Brain microvascular endothelial cell (primary cell): ENCODE measurements at regions not wholly inside any gene's neighbourhood (a gene's known extent, or its start where the extent isn't known, plus 50 kb on each side); places are given as distances from the start of the nearest gene placed in this dataset.

Experiments used
- DNase-seq: peaks from one replicate; pipeline ENCODE4 v3.0.0-alpha.2; 2020
- H3K27ac ChIP-seq: fragments of 250-450 bp; sonication (Bioruptor Pico); 2 replicates; pipeline ENCODE4 v1.5.1; 2020; ENCODE audit warnings: mild to moderate bottlenecking, moderate library complexity
- H3K27me3 ChIP-seq: fragments of 250-450 bp; sonication (Bioruptor Pico); replicated peaks from 2 replicates; pipeline ENCODE4 v1.5.1; 2020; ENCODE audit warnings: mild to moderate bottlenecking
- H3K36me3 ChIP-seq: fragments of 250-450 bp; sonication (Bioruptor Pico); replicated peaks from 2 replicates; pipeline ENCODE4 v1.5.1; 2020; ENCODE audit warnings: mild to moderate bottlenecking
- H3K4me3 ChIP-seq: 2 replicates; pipeline ENCODE4 v1.5.1; 2011; ENCODE audit warnings: low read depth, mild to moderate bottlenecking, control low read depth, low read length, moderate library complexity
- in situ Hi-C: cut with HindIII; loops from 2 replicates; pipeline ENCODE4 v1.10.0; 2017; ENCODE audit warnings: low sequenced_read_pairs, low pct_ligation_motif_present
- TF ChIP-seq, protein P1 (sequence below): IDR thresholded peaks from 2 replicates; pipeline ENCODE4 v1.5.1; 2011; ENCODE audit warnings: low read depth, mild to moderate bottlenecking, moderate library complexity, low read length, control low read depth, inconsistent platforms; ENCODE audit errors: missing control alignments

DNA sequence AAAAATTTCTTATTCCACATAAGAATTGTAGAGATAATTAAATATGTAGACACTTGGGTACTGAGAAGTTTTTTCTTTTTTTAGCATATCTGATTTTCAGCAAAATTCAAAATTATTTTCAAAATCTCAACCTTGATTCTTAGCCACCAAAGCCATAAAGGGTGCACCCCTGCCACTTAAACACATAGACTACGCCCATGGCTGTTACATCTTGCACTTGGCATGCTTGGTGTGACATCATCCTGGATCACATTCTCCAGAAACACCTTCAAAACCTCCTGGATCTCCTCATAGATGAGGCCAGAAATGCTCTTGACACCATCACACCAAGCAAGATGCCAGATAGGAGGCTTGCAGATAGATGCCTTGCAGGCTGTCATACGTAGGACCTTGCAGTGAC is 89.1 kb upstream of the KLF14 start:
- H3K27ac ChIP-seq: no peak overlapping the region
- no peaks in the 10 kb centered on the region for H3K36me3 ChIP-seq
- in situ Hi-C loops: no loop called here
- DNase-seq: no peak
- TF ChIP-seq, protein P1, sequence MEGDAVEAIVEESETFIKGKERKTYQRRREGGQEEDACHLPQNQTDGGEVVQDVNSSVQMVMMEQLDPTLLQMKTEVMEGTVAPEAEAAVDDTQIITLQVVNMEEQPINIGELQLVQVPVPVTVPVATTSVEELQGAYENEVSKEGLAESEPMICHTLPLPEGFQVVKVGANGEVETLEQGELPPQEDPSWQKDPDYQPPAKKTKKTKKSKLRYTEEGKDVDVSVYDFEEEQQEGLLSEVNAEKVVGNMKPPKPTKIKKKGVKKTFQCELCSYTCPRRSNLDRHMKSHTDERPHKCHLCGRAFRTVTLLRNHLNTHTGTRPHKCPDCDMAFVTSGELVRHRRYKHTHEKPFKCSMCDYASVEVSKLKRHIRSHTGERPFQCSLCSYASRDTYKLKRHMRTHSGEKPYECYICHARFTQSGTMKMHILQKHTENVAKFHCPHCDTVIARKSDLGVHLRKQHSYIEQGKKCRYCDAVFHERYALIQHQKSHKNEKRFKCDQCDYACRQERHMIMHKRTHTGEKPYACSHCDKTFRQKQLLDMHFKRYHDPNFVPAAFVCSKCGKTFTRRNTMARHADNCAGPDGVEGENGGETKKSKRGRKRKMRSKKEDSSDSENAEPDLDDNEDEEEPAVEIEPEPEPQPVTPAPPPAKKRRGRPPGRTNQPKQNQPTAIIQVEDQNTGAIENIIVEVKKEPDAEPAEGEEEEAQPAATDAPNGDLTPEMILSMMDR: no peak
- no peaks in the 10 kb centered on the region for H3K27me3 ChIP-seq
- H3K4me3 ChIP-seq: no peak overlapping the region

- no peak overlapping the region for H3K27ac ChIP-seq
- no peak for DNase-seq
- H3K4me3 ChIP-seq: no peak overlapping the region
- TF ChIP-seq, protein P1: no peak
- no peaks in the 10 kb centered on the region for H3K27me3 ChIP-seq
- no peaks in the 10 kb centered on the region for H3K36me3 ChIP-seq
- in situ Hi-C loops: no loop called here
Observed at GRCh38 chr7:130825819-130826218, 91.8 kb upstream of the KLF14 start.

DNA sequence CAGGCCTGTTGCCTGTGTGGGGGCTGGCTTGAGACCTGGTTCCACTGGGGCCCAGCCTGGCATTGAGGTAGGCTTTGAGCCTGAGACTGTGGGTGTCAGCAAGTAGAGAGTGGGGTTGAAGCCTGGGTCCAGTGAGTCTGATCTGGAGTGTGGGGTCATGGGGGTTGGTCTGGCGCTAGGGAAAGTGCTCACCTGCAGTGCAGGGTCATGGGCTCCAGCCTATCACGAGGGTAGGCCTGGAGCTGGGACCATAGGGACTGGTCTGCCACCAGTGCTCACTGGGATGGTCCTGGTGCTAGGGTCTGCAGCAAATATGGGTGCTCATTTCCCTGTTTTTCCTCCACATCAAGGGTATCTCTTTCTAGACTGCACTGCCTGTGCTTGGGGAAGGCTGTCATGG is 95.4 kb upstream of the KLF14 start:
- Histone ChIP-seq H3K36me3 (no peaks in the 10 kb centered on the region), H3K4me3 (no peak overlapping the region), H3K27ac (no peak overlapping the region), H3K27me3 (no peaks in the 10 kb centered on the region)
- in situ Hi-C loops: no loop called here
- TF ChIP-seq, protein P1: no peak
- DNase-seq: no peak

DNA sequence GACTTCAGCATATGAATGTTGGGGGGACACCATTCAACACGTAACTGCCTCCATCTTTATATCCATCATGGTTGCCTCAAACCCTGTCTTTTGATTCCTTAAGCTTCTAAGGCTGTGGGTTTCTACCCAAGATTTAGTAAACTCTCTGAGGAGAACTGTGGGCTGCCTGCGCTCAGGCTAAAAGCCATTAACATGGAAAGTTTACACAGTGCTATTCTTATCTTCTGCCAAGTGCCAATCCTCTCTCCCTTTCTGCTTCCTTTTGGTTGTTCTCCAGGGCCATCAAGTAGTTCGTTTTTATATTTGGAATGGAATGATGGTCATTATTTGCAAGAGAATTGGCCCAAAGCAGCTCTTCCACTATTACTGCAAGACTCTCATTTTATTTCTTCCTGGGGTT is 97.3 kb upstream of the KLF14 start:
- in situ Hi-C loops: no loop called here
- TF ChIP-seq, protein P1: no peak
- no peak for DNase-seq
- Histone ChIP-seq H3K27ac (no peak overlapping the region), H3K36me3 (no peaks in the 10 kb centered on the region), H3K27me3 (no peaks in the 10 kb centered on the region), H3K4me3 (no peak overlapping the region)

GRCh38 chr7:130831817-130832481 is 97.9 kb upstream of the KLF14 start:
- H3K4me3 ChIP-seq: no peak overlapping the region
- H3K36me3 ChIP-seq: no peaks in the 10 kb centered on the region
- DNase-seq: no peak
- H3K27ac ChIP-seq: no peak overlapping the region
- H3K27me3 ChIP-seq: no peaks in the 10 kb centered on the region
- TF ChIP-seq, protein P1: peak; percentile 56
- in situ Hi-C loops: no loop called here

- no peak overlapping the region for H3K4me3 ChIP-seq
- TF ChIP-seq, protein P1: no peak
- in situ Hi-C loops: no loop called here
- H3K27ac ChIP-seq: peak overlapping the region; percentile 16
- H3K36me3 ChIP-seq: no peaks in the 10 kb centered on the region
- peak; percentile 48 for DNase-seq
- H3K27me3 ChIP-seq: no peaks in the 10 kb centered on the region
Observed at GRCh38 chr7:130838738-130839137, 104.7 kb upstream of the KLF14 start.
